Transverse colon (tissue), 4 donors: ENCODE measurements at regions not wholly inside any gene's neighbourhood (a gene's known extent, or its start where the extent isn't known, plus 50 kb on each side); places are given as distances from the start of the nearest gene placed in this dataset.
"Not testable (repeated sequence)": the region's sequence is repeated elsewhere in the genome, so short reads cannot be mapped to it uniquely, and the experiment has no call there.

Source experiments
- DNase-seq: peaks from one replicate; pipeline ENCODE4 v3.0.0-alpha.2; 2019
- H3K27ac ChIP-seq, 4 donors: fragments of 200-600 bp; sonication (generic); 2 replicates each; pipeline ENCODE4 v1.5.1; 2016 to 2018; ENCODE audit warnings: inconsistent platforms in 4 of 4
- H3K27me3 ChIP-seq: fragments of 200-600 bp; sonication (generic); 2 replicates; pipeline ENCODE4 v1.5.1; 2017; ENCODE audit warnings: inconsistent platforms
- H3K36me3 ChIP-seq, 4 donors: fragments of 200-600 bp; sonication (generic); 2 replicates each; pipeline ENCODE4 v1.5.1; 2017 to 2019; ENCODE audit warnings: inconsistent platforms in 4 of 4
- H3K4me1 ChIP-seq, 4 donors: fragments of 200-600 bp; sonication (generic); 2 replicates each; pipeline ENCODE4 v1.5.1; 2017 to 2020; ENCODE audit warnings: inconsistent platforms in 4 of 4
- H3K4me3 ChIP-seq, 4 donors: fragments of 200-600 bp; sonication (generic); 1 replicate in 1 of 4; 2 replicates in 3 of 4; pipeline versions ENCODE4 v1.5.1 to v1.6.1; 2017 to 2019; ENCODE audit warnings: inconsistent platforms in 4 of 4
- H3K9me3 ChIP-seq, 2 donors: fragments of 200-600 bp; sonication (generic); 2 replicates each; pipeline ENCODE4 v1.5.1; 2017 to 2019; ENCODE audit warnings: inconsistent platforms in 2 of 2
- CTCF ChIP-seq, 5 experiments: fragments of 200-600 bp in 3 of 5; fragments of 450-650 bp in 2 of 5; sonication (generic) in 3 of 5; IDR thresholded peaks; 1 replicate in 2 of 5; 2 replicates in 3 of 5; pipeline ENCODE4 v1.5.1; 2016 to 2017; ENCODE audit warnings: antibody characterized with exemption in 5 of 5, inconsistent platforms in 3 of 5, mild to moderate bottlenecking in 2 of 5, moderate library complexity in 1 of 5
- EP300 ChIP-seq: sonication (generic); formaldehyde crosslinking; IDR thresholded peaks from one replicate; pipeline ENCODE4 v1.6.1; 2017; ENCODE audit warnings: antibody characterized with exemption, low read depth
- POLR2A ChIP-seq: fragments of 450-650 bp; IDR thresholded peaks from one replicate; pipeline ENCODE4 v1.6.1; 2016; ENCODE audit warnings: antibody characterized with exemption, mild to moderate bottlenecking, moderate library complexity
- POLR2AphosphoS5 ChIP-seq, 3 donors: sonication (generic); formaldehyde crosslinking; IDR thresholded peaks; one replicate each; pipeline ENCODE4 v1.6.1; 2016; ENCODE audit warnings: antibody characterized with exemption in 3 of 3
- WGBS, 2 donors: methylation state at CpG; one replicate each; pipeline ENCODE4 v1.1.5; 2018; ENCODE audit warnings: low coverage in 1 of 2; 5-methylcytosine and 5-hydroxymethylcytosine counted together
- in situ Hi-C, 4 donors: fragments of 200-750 bp; cut with MboI; loops; one replicate each; pipeline versions ENCODE4 v1.15.0 to v1.15.1; 2017; ENCODE audit warnings: low sequenced_read_pairs in 3 of 4, low pct_ligation_motif_present in 1 of 4, low pct_unique_long_range_greater_than_20kb in 1 of 4
- intact Hi-C: fragments of 100-400 bp; cut with DNase I; formaldehyde crosslinking; loops from one replicate; pipeline ENCODE4 v1.15.1; 2023; ENCODE audit warnings: low total_unique reads

GRCh38 chr11:105361651-105362050, 222.1 kb upstream of the CARD18 start:
- 65 to 85% methylated on average over 1 of the region's 1 CpG for WGBS, 2 donors
- Histone ChIP-seq H3K4me3 (no peak overlapping the region), H3K4me1 (no peaks in the 10 kb centered on the region), H3K9me3 (no peaks in the 10 kb centered on the region), H3K27ac (no peak overlapping the region), H3K36me3 (no peaks in the 10 kb centered on the region), H3K27me3 (no peaks in the 10 kb centered on the region)
- intact Hi-C loops, result loop anchor here (2.0 kb wide), 1 partner anchor 53 kb away; no protein-coding TSS in a partner anchor
- in situ Hi-C loops, result no loop called here
- TF ChIP-seq CTCF (IDR thresholded peaks at IDR 0.05), result no peak
- TF ChIP-seq EP300, result no peak
- TF ChIP-seq POLR2AphosphoS5 (IDR thresholded peaks at IDR 0.05), result no peak
- no peak for TF ChIP-seq POLR2A
- no peak for DNase-seq

GRCh38 chr11:105357764-105358163, 218.2 kb upstream of the CARD18 start:
- H3K9me3 ChIP-seq, result no peaks in the 10 kb centered on the region
- in situ Hi-C loops (no loop called here), intact Hi-C loops (no loop called here)
- no peak overlapping the region for H3K4me3 ChIP-seq
- 52% methylated on average over 1 of the region's 1 CpG; no CpG with 5 or more reads in 1 of the 2 donors for WGBS, 2 donors
- TF ChIP-seq CTCF (IDR thresholded peaks at IDR 0.05) (no peak), POLR2AphosphoS5 (IDR thresholded peaks at IDR 0.05) (no peak), EP300 (no peak), POLR2A (no peak)
- no peak for DNase-seq
- H3K36me3 ChIP-seq, result no peaks in the 10 kb centered on the region
- no peak overlapping the region for H3K27ac ChIP-seq
- H3K27me3 ChIP-seq, result no peaks in the 10 kb centered on the region
- no peaks in the 10 kb centered on the region for H3K4me1 ChIP-seq

GRCh38 chr11:105357146-105357545, 217.6 kb upstream of the CARD18 start:
- in situ Hi-C loops, result no loop called here
- DNase-seq, result no peak
- no peak overlapping the region for H3K4me3 ChIP-seq
- H3K36me3 ChIP-seq, result no peaks in the 10 kb centered on the region
- no peaks in the 10 kb centered on the region for H3K4me1 ChIP-seq
- TF ChIP-seq POLR2AphosphoS5 (IDR thresholded peaks at IDR 0.05), result no peak
- no peak for TF ChIP-seq POLR2A
- intact Hi-C loops, result no loop called here
- H3K27me3 ChIP-seq, result no peaks in the 10 kb centered on the region
- H3K27ac ChIP-seq, result no peak overlapping the region
- no peaks in the 10 kb centered on the region for H3K9me3 ChIP-seq
- WGBS, 2 donors, result 67 to 90% methylated on average over 1 of the region's 1 CpG

- intact Hi-C loops, H3K4me3 ChIP-seq, H3K4me1 ChIP-seq, H3K27me3 ChIP-seq, H3K9me3 ChIP-seq, H3K36me3 ChIP-seq, in situ Hi-C loops, DNase-seq, H3K27ac ChIP-seq: not testable (repeated sequence)
- 86 to 91% methylated on average over 2 to 3 of the region's 3 CpGs for WGBS, 2 donors
Observed at GRCh38 chr11:105349867-105350266, 210.3 kb upstream of the CARD18 start.

GRCh38 chr11:105344938-105345337, 205.4 kb upstream of the CARD18 start:
- no peak overlapping the region for H3K27ac ChIP-seq
- H3K4me1 ChIP-seq, result no peaks in the 10 kb centered on the region
- no peak for DNase-seq
- WGBS, 2 donors, result 67 to 83% methylated on average over 1 of the region's 1 CpG
- no peak overlapping the region for H3K4me3 ChIP-seq
- TF ChIP-seq POLR2AphosphoS5 (IDR thresholded peaks at IDR 0.05), result no peak
- H3K36me3 ChIP-seq, result no peaks in the 10 kb centered on the region
- H3K9me3 ChIP-seq, result peaks cover 4 to 6% of the 10 kb centered on the region in 2 donors
- in situ Hi-C loops (no loop called here), intact Hi-C loops (no loop called here)
- no peaks in the 10 kb centered on the region for H3K27me3 ChIP-seq
